GM12878 (cell line): ENCODE measurements at regions not wholly inside any gene's neighbourhood (a gene's known extent, or its start where the extent isn't known, plus 50 kb on each side); places are given as distances from the start of the nearest gene placed in this dataset.

Source experiments
- CBX5 ChIP-seq: sonication (generic); IDR thresholded peaks from 2 replicates; pipeline ENCODE4 v1.6.1; 2016; ENCODE audit warnings: low read depth, moderate library complexity, mild to moderate bottlenecking, inconsistent platforms
- EZH2 ChIP-seq: IDR thresholded peaks from 2 replicates; pipeline ENCODE4 v1.6.1; 2012; ENCODE audit warnings: low read depth, mild to moderate bottlenecking, control low read depth, inconsistent platforms, low read length, borderline replicate concordance; ENCODE audit not compliant: control insufficient read depth
- GABPA ChIP-seq: IDR thresholded peaks from 2 replicates; pipeline ENCODE4 v1.6.1; 2014; ENCODE audit warnings: antibody characterized with exemption, low read depth, mild to moderate bottlenecking, inconsistent platforms
- GATAD2B ChIP-seq: fragments of 450-650 bp; conservative IDR thresholded peaks from 2 replicates; pipeline ENCODE4 v1.6.1; 2017; ENCODE audit warnings: low read depth, mild to moderate bottlenecking, moderate library complexity
- IKZF2 ChIP-seq, 2 experiments: fragments of 450-650 bp; IDR thresholded peaks; 2 replicates each; pipeline ENCODE4 v1.6.1; 2017; ENCODE audit warnings: mild to moderate bottlenecking in 2 of 2, moderate library complexity in 2 of 2
- MEF2B ChIP-seq: fragments of 450-650 bp; IDR thresholded peaks from 2 replicates; pipeline ENCODE4 v1.6.1; 2018; ENCODE audit warnings: mild to moderate bottlenecking, moderate library complexity; ENCODE audit not compliant: partially characterized antibody, poor library complexity, severe bottlenecking
- MYC ChIP-seq: IDR thresholded peaks from 2 replicates; pipeline ENCODE4 v1.6.1; 2011; ENCODE audit warnings: mild to moderate bottlenecking, low read length, moderate library complexity, inconsistent platforms; ENCODE audit not compliant: insufficient read depth, insufficient replicate concordance, insufficient read length, severe bottlenecking
- SMAD1 ChIP-seq: fragments of 450-650 bp; IDR thresholded peaks from 2 replicates; pipeline ENCODE4 v1.6.1; 2018; ENCODE audit warnings: mild to moderate bottlenecking, low read depth; ENCODE audit not compliant: partially characterized antibody
- TF ChIP-seq, protein P1 (sequence below): fragments of 450-650 bp; IDR thresholded peaks from 2 replicates; pipeline ENCODE4 v1.6.1; 2016; ENCODE audit warnings: mild to moderate bottlenecking
- TF ChIP-seq, protein P2 (sequence below): fragments of 150-350 bp; IDR thresholded peaks from 2 replicates; pipeline ENCODE4 v1.6.1; 2016; ENCODE audit warnings: low read depth, low read length
- TF ChIP-seq, protein P3 (sequence below): IDR thresholded peaks from 2 replicates; pipeline ENCODE4 v1.6.1; 2012; ENCODE audit warnings: low read depth, low read length, improper control_type of control experiment

DNA sequence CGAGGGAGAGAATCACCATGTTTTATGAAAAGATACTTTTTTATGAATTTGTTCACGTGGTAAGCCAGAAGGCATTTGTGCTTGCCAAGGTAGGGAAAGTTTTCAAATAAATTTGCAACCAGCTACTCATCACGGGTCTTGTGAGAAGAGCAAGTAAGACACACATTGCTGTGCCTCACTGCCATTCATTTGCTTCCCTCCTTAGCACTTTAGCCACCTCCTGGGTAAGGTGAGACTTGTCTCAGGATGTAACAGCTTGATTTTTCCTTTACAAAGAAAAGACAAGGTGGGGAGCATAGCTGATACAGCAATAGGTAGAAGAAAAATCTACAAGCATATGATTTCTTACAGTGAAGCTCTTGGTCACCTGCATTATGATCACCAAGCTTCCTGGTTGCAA is 342.4 kb upstream of the GRM3 start (continued):
- TF ChIP-seq GABPA (no peak), MYC (no peak), EZH2 (no peak), IKZF2 (IDR thresholded peaks at IDR 0.05) (no peak), GATAD2B (no peak), MEF2B (no peak), SMAD1 (no peak), CBX5 (no peak)
- TF ChIP-seq, protein P1, sequence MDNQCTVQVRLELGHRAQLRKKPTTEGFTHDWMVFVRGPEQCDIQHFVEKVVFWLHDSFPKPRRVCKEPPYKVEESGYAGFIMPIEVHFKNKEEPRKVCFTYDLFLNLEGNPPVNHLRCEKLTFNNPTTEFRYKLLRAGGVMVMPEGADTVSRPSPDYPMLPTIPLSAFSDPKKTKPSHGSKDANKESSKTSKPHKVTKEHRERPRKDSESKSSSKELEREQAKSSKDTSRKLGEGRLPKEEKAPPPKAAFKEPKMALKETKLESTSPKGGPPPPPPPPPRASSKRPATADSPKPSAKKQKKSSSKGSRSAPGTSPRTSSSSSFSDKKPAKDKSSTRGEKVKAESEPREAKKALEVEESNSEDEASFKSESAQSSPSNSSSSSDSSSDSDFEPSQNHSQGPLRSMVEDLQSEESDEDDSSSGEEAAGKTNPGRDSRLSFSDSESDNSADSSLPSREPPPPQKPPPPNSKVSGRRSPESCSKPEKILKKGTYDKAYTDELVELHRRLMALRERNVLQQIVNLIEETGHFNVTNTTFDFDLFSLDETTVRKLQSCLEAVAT: no peak
- TF ChIP-seq, protein P2, sequence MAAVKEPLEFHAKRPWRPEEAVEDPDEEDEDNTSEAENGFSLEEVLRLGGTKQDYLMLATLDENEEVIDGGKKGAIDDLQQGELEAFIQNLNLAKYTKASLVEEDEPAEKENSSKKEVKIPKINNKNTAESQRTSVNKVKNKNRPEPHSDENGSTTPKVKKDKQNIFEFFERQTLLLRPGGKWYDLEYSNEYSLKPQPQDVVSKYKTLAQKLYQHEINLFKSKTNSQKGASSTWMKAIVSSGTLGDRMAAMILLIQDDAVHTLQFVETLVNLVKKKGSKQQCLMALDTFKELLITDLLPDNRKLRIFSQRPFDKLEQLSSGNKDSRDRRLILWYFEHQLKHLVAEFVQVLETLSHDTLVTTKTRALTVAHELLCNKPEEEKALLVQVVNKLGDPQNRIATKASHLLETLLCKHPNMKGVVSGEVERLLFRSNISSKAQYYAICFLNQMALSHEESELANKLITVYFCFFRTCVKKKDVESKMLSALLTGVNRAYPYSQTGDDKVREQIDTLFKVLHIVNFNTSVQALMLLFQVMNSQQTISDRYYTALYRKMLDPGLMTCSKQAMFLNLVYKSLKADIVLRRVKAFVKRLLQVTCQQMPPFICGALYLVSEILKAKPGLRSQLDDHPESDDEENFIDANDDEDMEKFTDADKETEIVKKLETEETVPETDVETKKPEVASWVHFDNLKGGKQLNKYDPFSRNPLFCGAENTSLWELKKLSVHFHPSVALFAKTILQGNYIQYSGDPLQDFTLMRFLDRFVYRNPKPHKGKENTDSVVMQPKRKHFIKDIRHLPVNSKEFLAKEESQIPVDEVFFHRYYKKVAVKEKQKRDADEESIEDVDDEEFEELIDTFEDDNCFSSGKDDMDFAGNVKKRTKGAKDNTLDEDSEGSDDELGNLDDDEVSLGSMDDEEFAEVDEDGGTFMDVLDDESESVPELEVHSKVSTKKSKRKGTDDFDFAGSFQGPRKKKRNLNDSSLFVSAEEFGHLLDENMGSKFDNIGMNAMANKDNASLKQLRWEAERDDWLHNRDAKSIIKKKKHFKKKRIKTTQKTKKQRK: no peak
- TF ChIP-seq, protein P3, sequence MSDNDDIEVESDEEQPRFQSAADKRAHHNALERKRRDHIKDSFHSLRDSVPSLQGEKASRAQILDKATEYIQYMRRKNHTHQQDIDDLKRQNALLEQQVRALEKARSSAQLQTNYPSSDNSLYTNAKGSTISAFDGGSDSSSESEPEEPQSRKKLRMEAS: no peak
